DOHH2 (cell line): ENCODE measurements at regions not wholly inside any gene's neighbourhood (a gene's known extent, or its start where the extent isn't known, plus 50 kb on each side); places are given as distances from the start of the nearest gene placed in this dataset.

ENCODE experiments used
- H3F3A ChIP-seq: fragments of 200-600 bp; sonication (generic), shearing (Covaris generic); 2 replicates; pipeline ENCODE4 v1.6.0; 2016; ENCODE audit warnings: antibody characterized with exemption, mild to moderate bottlenecking; ENCODE audit not compliant: control insufficient read depth, insufficient read depth
- H3K27ac ChIP-seq: fragments of 200-600 bp; sonication (generic); 2 replicates; pipeline ENCODE4 v1.5.1; 2014; ENCODE audit warnings: low read depth, mild to moderate bottlenecking, low read length, moderate library complexity
- H3K27me3 ChIP-seq: fragments of 200-600 bp; sonication (generic); 2 replicates; pipeline ENCODE4 v1.6.1; 2014; ENCODE audit warnings: mild to moderate bottlenecking, low read length, mixed read lengths; ENCODE audit not compliant: control insufficient read depth
- H3K36me3 ChIP-seq: fragments of 200-600 bp; sonication (generic); 2 replicates; pipeline ENCODE4 v1.6.1; 2014; ENCODE audit warnings: mild to moderate bottlenecking, low read length, moderate library complexity, mixed read lengths; ENCODE audit not compliant: control insufficient read depth
- H3K4me1 ChIP-seq: fragments of 200-600 bp; sonication (generic); 2 replicates; pipeline ENCODE4 v1.6.1; 2014; ENCODE audit warnings: mild to moderate bottlenecking, low read length, mixed read lengths; ENCODE audit not compliant: control insufficient read depth
- H3K4me2 ChIP-seq: fragments of 200-600 bp; sonication (generic); 2 replicates; pipeline ENCODE4 v1.6.0; 2014; ENCODE audit warnings: mild to moderate bottlenecking, low read length, moderate library complexity
- H3K4me3 ChIP-seq: fragments of 200-600 bp; sonication (generic); 2 replicates; pipeline ENCODE4 v1.5.1; 2014; ENCODE audit warnings: mild to moderate bottlenecking, low read length, mixed read lengths
- H3K79me2 ChIP-seq: fragments of 200-600 bp; sonication (generic); 2 replicates; pipeline ENCODE4 v1.6.1; 2014; ENCODE audit warnings: mild to moderate bottlenecking, low read length, mixed read lengths; ENCODE audit not compliant: control insufficient read depth
- H3K9me2 ChIP-seq: fragments of 200-600 bp; sonication (generic); replicated peaks from 2 replicates; pipeline ENCODE4 v1.6.1; 2014; ENCODE audit warnings: mild to moderate bottlenecking, low read length, mixed read lengths; ENCODE audit not compliant: control insufficient read depth
- H3K9me3 ChIP-seq: fragments of 200-600 bp; sonication (generic); 2 replicates; pipeline ENCODE4 v1.6.1; 2014; ENCODE audit warnings: antibody characterized with exemption, low read length, mixed read lengths; ENCODE audit not compliant: control insufficient read depth, insufficient read depth
- H4K20me1 ChIP-seq: fragments of 200-600 bp; sonication (generic); 2 replicates; pipeline ENCODE4 v1.6.0; 2014; ENCODE audit warnings: low read depth, mild to moderate bottlenecking, antibody characterized with exemption, low read length, moderate library complexity; ENCODE audit not compliant: control insufficient read depth, insufficient read depth
- CTCF ChIP-seq: fragments of 200-600 bp; sonication (generic); IDR thresholded peaks from one replicate; pipeline ENCODE4 v1.5.1; 2014; ENCODE audit warnings: antibody characterized with exemption, mild to moderate bottlenecking, low read depth, low read length; ENCODE audit not compliant: poor library complexity, severe bottlenecking
- EZH2phosphoT487 ChIP-seq: fragments of 200-600 bp; sonication (generic); IDR thresholded peaks from 2 replicates; pipeline ENCODE4 v1.6.1; 2017; ENCODE audit warnings: borderline replicate concordance, mild to moderate bottlenecking, antibody characterized with exemption, low read length, moderate library complexity, mixed read lengths

GRCh38 chr2:166671801-166672200, 177.8 kb upstream of the SCN7A start:
- Histone ChIP-seq H3K4me2 (no peak overlapping the region), H3K79me2 (no peaks in the 10 kb centered on the region), H3F3A (no peaks in the 10 kb centered on the region), H3K4me1 (no peaks in the 10 kb centered on the region), H3K27me3 (no peaks in the 10 kb centered on the region), H3K27ac (no peak overlapping the region), H3K36me3 (no peaks in the 10 kb centered on the region), H3K9me3 (no peaks in the 10 kb centered on the region), H4K20me1 (no peaks in the 10 kb centered on the region), H3K9me2 (no peaks in the 10 kb centered on the region), H3K4me3 (no peak overlapping the region)
- TF ChIP-seq CTCF, result no peak
- no peak for TF ChIP-seq EZH2phosphoT487

GRCh38 chr2:166671235-166671634, 177.2 kb upstream of the SCN7A start:
- Histone ChIP-seq H3K36me3 (no peaks in the 10 kb centered on the region), H3K4me1 (no peaks in the 10 kb centered on the region), H3K27ac (no peak overlapping the region), H3K9me3 (no peaks in the 10 kb centered on the region), H3K79me2 (no peaks in the 10 kb centered on the region), H3F3A (no peaks in the 10 kb centered on the region), H3K27me3 (no peaks in the 10 kb centered on the region), H3K4me2 (no peak overlapping the region), H4K20me1 (no peaks in the 10 kb centered on the region), H3K4me3 (no peak overlapping the region), H3K9me2 (no peaks in the 10 kb centered on the region)
- no peak for TF ChIP-seq CTCF
- TF ChIP-seq EZH2phosphoT487, result no peak

GRCh38 chr2:166665991-166666940, 172.2 kb upstream of the SCN7A start:
- Histone ChIP-seq H3F3A (no peaks in the 10 kb centered on the region), H3K27me3 (no peaks in the 10 kb centered on the region), H3K79me2 (no peaks in the 10 kb centered on the region), H3K4me3 (no peak overlapping the region), H3K9me2 (no peaks in the 10 kb centered on the region), H3K36me3 (no peaks in the 10 kb centered on the region), H4K20me1 (no peaks in the 10 kb centered on the region), H3K4me1 (no peaks in the 10 kb centered on the region), H3K9me3 (no peaks in the 10 kb centered on the region), H3K4me2 (no peak overlapping the region), H3K27ac (no peak overlapping the region)
- TF ChIP-seq EZH2phosphoT487 (no peak), CTCF (no peak)
